Esophagus squamous epithelium (tissue), 4 donors: ENCODE measurements at regions not wholly inside any gene's neighbourhood (a gene's known extent, or its start where the extent isn't known, plus 50 kb on each side); places are given as distances from the start of the nearest gene placed in this dataset.
A peak's percentile ranks its signal among the peaks of the same experiment; 100 is the strongest.

Source experiments
- POLR2A ChIP-seq, 4 donors: fragments of 450-650 bp; IDR thresholded peaks; one replicate each; pipeline ENCODE4 v1.6.1; 2017; ENCODE audit warnings: antibody characterized with exemption in 4 of 4, mild to moderate bottlenecking in 4 of 4, moderate library complexity in 3 of 4
- TF ChIP-seq, protein P1 (sequence below), 6 experiments: fragments of 450-650 bp in 4 of 6; fragments of 200-600 bp in 2 of 6; sonication (generic) in 2 of 6; IDR thresholded peaks; one replicate each; pipeline ENCODE4 v1.5.1; 2016 to 2019; ENCODE audit warnings: antibody characterized with exemption in 6 of 6, mild to moderate bottlenecking in 4 of 6, moderate library complexity in 4 of 6

DNA sequence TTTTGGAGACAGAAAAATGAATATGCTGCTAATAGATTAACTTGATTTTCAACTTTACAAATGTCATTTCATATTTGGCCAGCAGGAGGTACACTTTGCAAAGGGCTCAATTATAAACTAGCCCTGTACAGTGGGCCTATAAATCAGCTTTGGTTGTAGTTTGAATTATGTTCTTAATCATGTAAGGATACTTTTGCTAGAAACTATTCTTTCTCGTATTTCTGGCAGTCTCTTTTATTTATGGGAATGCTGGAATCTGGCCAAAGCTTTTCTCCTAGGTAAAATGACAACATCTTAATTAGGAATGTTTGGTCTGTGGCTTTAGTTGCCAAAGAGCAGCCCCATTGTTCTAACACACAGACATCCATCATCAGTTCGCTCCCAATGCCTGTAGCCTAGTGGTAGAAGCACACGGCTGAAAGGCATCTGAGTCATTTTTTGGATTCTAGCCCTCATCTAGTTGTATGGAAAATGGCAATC lies 1322.3 kb upstream of the SEL1L start:
- TF ChIP-seq POLR2A (IDR thresholded peaks at IDR 0.05) = no peak
- TF ChIP-seq, protein P1, sequence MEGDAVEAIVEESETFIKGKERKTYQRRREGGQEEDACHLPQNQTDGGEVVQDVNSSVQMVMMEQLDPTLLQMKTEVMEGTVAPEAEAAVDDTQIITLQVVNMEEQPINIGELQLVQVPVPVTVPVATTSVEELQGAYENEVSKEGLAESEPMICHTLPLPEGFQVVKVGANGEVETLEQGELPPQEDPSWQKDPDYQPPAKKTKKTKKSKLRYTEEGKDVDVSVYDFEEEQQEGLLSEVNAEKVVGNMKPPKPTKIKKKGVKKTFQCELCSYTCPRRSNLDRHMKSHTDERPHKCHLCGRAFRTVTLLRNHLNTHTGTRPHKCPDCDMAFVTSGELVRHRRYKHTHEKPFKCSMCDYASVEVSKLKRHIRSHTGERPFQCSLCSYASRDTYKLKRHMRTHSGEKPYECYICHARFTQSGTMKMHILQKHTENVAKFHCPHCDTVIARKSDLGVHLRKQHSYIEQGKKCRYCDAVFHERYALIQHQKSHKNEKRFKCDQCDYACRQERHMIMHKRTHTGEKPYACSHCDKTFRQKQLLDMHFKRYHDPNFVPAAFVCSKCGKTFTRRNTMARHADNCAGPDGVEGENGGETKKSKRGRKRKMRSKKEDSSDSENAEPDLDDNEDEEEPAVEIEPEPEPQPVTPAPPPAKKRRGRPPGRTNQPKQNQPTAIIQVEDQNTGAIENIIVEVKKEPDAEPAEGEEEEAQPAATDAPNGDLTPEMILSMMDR (IDR thresholded peaks at IDR 0.05) = peak; percentile 17 to 70 (median 54)
